ENCODE measurements at regions not wholly inside any gene's neighbourhood (a gene's known extent, or its start where the extent isn't known, plus 50 kb on each side); places are given as distances from the start of the nearest gene placed in this dataset.

GRCh38 chr6:137434640-137435039, 59.6 kb downstream of the OLIG3 start:
- Histone ChIP-seq H3K4me3 (ENCODE audit: low read length in 2 of 2) (no peak overlapping the region), H3K9me3 (ENCODE audit: control insufficient read depth in 2 of 2, low read length in 2 of 2) (no peaks in the 10 kb centered on the region), H3K36me3 (ENCODE audit: control insufficient read depth in 2 of 2, insufficient read depth in 2 of 2, low read length in 2 of 2) (no peaks in the 10 kb centered on the region), H3K4me1 (ENCODE audit: control insufficient read depth, insufficient read depth, low read length) (no peaks in the 10 kb centered on the region), H3K27me3 (ENCODE audit: control insufficient read depth in 1 of 2, insufficient read depth in 2 of 2, low read length in 2 of 2) (no peaks in the 10 kb centered on the region), H3K27ac (ENCODE audit: low read length) (no peak overlapping the region), H3K9ac (ENCODE audit: low read length in 2 of 2) (no peak overlapping the region)

GRCh38 chr6:137432054-137432611, 62.1 kb downstream of the OLIG3 start:
- no peak overlapping the region for H3K27ac ChIP-seq (ENCODE audit: low read length)
- no peak overlapping the region for H3K9ac ChIP-seq (ENCODE audit: low read length in 2 of 2)
- H3K36me3 ChIP-seq (ENCODE audit: control insufficient read depth in 2 of 2, insufficient read depth in 2 of 2, low read length in 2 of 2): no peaks in the 10 kb centered on the region
- H3K27me3 ChIP-seq (ENCODE audit: control insufficient read depth in 1 of 2, insufficient read depth in 2 of 2, low read length in 2 of 2): no peaks in the 10 kb centered on the region
- no peaks in the 10 kb centered on the region for H3K9me3 ChIP-seq (ENCODE audit: control insufficient read depth in 2 of 2, low read length in 2 of 2)
- no peaks in the 10 kb centered on the region for H3K4me1 ChIP-seq (ENCODE audit: control insufficient read depth, insufficient read depth, low read length)
- H3K4me3 ChIP-seq (ENCODE audit: low read length in 2 of 2): no peak overlapping the region

GRCh38 chr6:137430954-137431353, 63.2 kb downstream of the OLIG3 start:
- Histone ChIP-seq H3K27ac (ENCODE audit: low read length) (no peak overlapping the region), H3K4me3 (ENCODE audit: low read length in 2 of 2) (no peak overlapping the region), H3K27me3 (ENCODE audit: control insufficient read depth in 1 of 2, insufficient read depth in 2 of 2, low read length in 2 of 2) (no peaks in the 10 kb centered on the region), H3K4me1 (ENCODE audit: control insufficient read depth, insufficient read depth, low read length) (no peaks in the 10 kb centered on the region), H3K9me3 (ENCODE audit: control insufficient read depth in 2 of 2, low read length in 2 of 2) (no peaks in the 10 kb centered on the region), H3K9ac (ENCODE audit: low read length in 2 of 2) (no peak overlapping the region), H3K36me3 (ENCODE audit: control insufficient read depth in 2 of 2, insufficient read depth in 2 of 2, low read length in 2 of 2) (no peaks in the 10 kb centered on the region)

GRCh38 chr6:137427656-137428290, 66.4 kb downstream of the OLIG3 start:
- Histone ChIP-seq H3K27ac (ENCODE audit: low read length) (no peak overlapping the region), H3K4me1 (ENCODE audit: control insufficient read depth, insufficient read depth, low read length) (no peaks in the 10 kb centered on the region), H3K9me3 (ENCODE audit: control insufficient read depth in 2 of 2, low read length in 2 of 2) (no peaks in the 10 kb centered on the region), H3K27me3 (ENCODE audit: control insufficient read depth in 1 of 2, insufficient read depth in 2 of 2, low read length in 2 of 2) (no peaks in the 10 kb centered on the region), H3K9ac (ENCODE audit: low read length in 2 of 2) (no peak overlapping the region), H3K4me3 (ENCODE audit: low read length in 2 of 2) (no peak overlapping the region), H3K36me3 (ENCODE audit: control insufficient read depth in 2 of 2, insufficient read depth in 2 of 2, low read length in 2 of 2) (no peaks in the 10 kb centered on the region)

GRCh38 chr6:137426007-137426689, 68.0 kb downstream of the OLIG3 start:
- H3K9ac ChIP-seq (ENCODE audit: low read length in 2 of 2): no peak overlapping the region
- H3K9me3 ChIP-seq (ENCODE audit: control insufficient read depth in 2 of 2, low read length in 2 of 2): no peaks in the 10 kb centered on the region
- H3K4me3 ChIP-seq (ENCODE audit: low read length in 2 of 2): no peak overlapping the region
- H3K36me3 ChIP-seq (ENCODE audit: control insufficient read depth in 2 of 2, insufficient read depth in 2 of 2, low read length in 2 of 2): no peaks in the 10 kb centered on the region
- H3K4me1 ChIP-seq (ENCODE audit: control insufficient read depth, insufficient read depth, low read length): no peaks in the 10 kb centered on the region
- no peak overlapping the region for H3K27ac ChIP-seq (ENCODE audit: low read length)
- H3K27me3 ChIP-seq (ENCODE audit: control insufficient read depth in 1 of 2, insufficient read depth in 2 of 2, low read length in 2 of 2): no peaks in the 10 kb centered on the region

- Histone ChIP-seq H3K9ac (ENCODE audit: low read length in 2 of 2) (no peak overlapping the region), H3K4me1 (ENCODE audit: control insufficient read depth, insufficient read depth, low read length) (no peaks in the 10 kb centered on the region), H3K27me3 (ENCODE audit: control insufficient read depth in 1 of 2, insufficient read depth in 2 of 2, low read length in 2 of 2) (no peaks in the 10 kb centered on the region), H3K9me3 (ENCODE audit: control insufficient read depth in 2 of 2, low read length in 2 of 2) (no peaks in the 10 kb centered on the region), H3K4me3 (ENCODE audit: low read length in 2 of 2) (no peak overlapping the region), H3K36me3 (ENCODE audit: control insufficient read depth in 2 of 2, insufficient read depth in 2 of 2, low read length in 2 of 2) (no peaks in the 10 kb centered on the region), H3K27ac (ENCODE audit: low read length) (no peak overlapping the region)
Observed at GRCh38 chr6:137424251-137424650, 69.9 kb downstream of the OLIG3 start.

- no peaks in the 10 kb centered on the region for H3K27me3 ChIP-seq (ENCODE audit: control insufficient read depth in 1 of 2, insufficient read depth in 2 of 2, low read length in 2 of 2)
- no peaks in the 10 kb centered on the region for H3K9me3 ChIP-seq (ENCODE audit: control insufficient read depth in 2 of 2, low read length in 2 of 2)
- no peak overlapping the region for H3K4me3 ChIP-seq (ENCODE audit: low read length in 2 of 2)
- H3K36me3 ChIP-seq (ENCODE audit: control insufficient read depth in 2 of 2, insufficient read depth in 2 of 2, low read length in 2 of 2): no peaks in the 10 kb centered on the region
- H3K4me1 ChIP-seq (ENCODE audit: control insufficient read depth, insufficient read depth, low read length): no peaks in the 10 kb centered on the region
- H3K9ac ChIP-seq (ENCODE audit: low read length in 2 of 2): no peak overlapping the region
- no peak overlapping the region for H3K27ac ChIP-seq (ENCODE audit: low read length)
Observed at GRCh38 chr6:137423451-137424168, 70.6 kb downstream of the OLIG3 start.

GRCh38 chr6:137417396-137417795, 76.8 kb downstream of the OLIG3 start:
- H3K27ac ChIP-seq (ENCODE audit: low read length): no peak overlapping the region
- no peaks in the 10 kb centered on the region for H3K4me1 ChIP-seq (ENCODE audit: control insufficient read depth, insufficient read depth, low read length)
- H3K27me3 ChIP-seq (ENCODE audit: control insufficient read depth in 1 of 2, insufficient read depth in 2 of 2, low read length in 2 of 2): no peaks in the 10 kb centered on the region
- no peak overlapping the region for H3K4me3 ChIP-seq (ENCODE audit: low read length in 2 of 2)
- no peaks in the 10 kb centered on the region for H3K9me3 ChIP-seq (ENCODE audit: control insufficient read depth in 2 of 2, low read length in 2 of 2)
- H3K36me3 ChIP-seq (ENCODE audit: control insufficient read depth in 2 of 2, insufficient read depth in 2 of 2, low read length in 2 of 2): no peaks in the 10 kb centered on the region
- H3K9ac ChIP-seq (ENCODE audit: low read length in 2 of 2): no peak overlapping the region

GRCh38 chr6:137416376-137417109, 77.7 kb downstream of the OLIG3 start:
- H3K9me3 ChIP-seq (ENCODE audit: control insufficient read depth in 2 of 2, low read length in 2 of 2): no peaks in the 10 kb centered on the region
- no peaks in the 10 kb centered on the region for H3K4me1 ChIP-seq (ENCODE audit: control insufficient read depth, insufficient read depth, low read length)
- no peaks in the 10 kb centered on the region for H3K27me3 ChIP-seq (ENCODE audit: control insufficient read depth in 1 of 2, insufficient read depth in 2 of 2, low read length in 2 of 2)
- H3K9ac ChIP-seq (ENCODE audit: low read length in 2 of 2): no peak overlapping the region
- no peaks in the 10 kb centered on the region for H3K36me3 ChIP-seq (ENCODE audit: control insufficient read depth in 2 of 2, insufficient read depth in 2 of 2, low read length in 2 of 2)
- H3K27ac ChIP-seq (ENCODE audit: low read length): no peak overlapping the region
- H3K4me3 ChIP-seq (ENCODE audit: low read length in 2 of 2): no peak overlapping the region

- peak overlapping the region in 1 of 2 donors; percentile 73 for H3K4me3 ChIP-seq (ENCODE audit: low read length in 2 of 2)
- H3K36me3 ChIP-seq (ENCODE audit: control insufficient read depth in 2 of 2, insufficient read depth in 2 of 2, low read length in 2 of 2): no peaks in the 10 kb centered on the region
- H3K9ac ChIP-seq (ENCODE audit: low read length in 2 of 2): peak overlapping the region in 1 of 2 donors; percentile 50
- no peaks in the 10 kb centered on the region for H3K9me3 ChIP-seq (ENCODE audit: control insufficient read depth in 2 of 2, low read length in 2 of 2)
- H3K4me1 ChIP-seq (ENCODE audit: control insufficient read depth, insufficient read depth, low read length): no peaks in the 10 kb centered on the region
- H3K27me3 ChIP-seq (ENCODE audit: control insufficient read depth in 1 of 2, insufficient read depth in 2 of 2, low read length in 2 of 2): peaks cover 0 to 3% of the 10 kb centered on the region in 2 donors
- no peak overlapping the region for H3K27ac ChIP-seq (ENCODE audit: low read length)
Observed at GRCh38 chr6:137415834-137416190, 78.4 kb downstream of the OLIG3 start.
